ENCODE measurements at regions not wholly inside any gene's neighbourhood (a gene's known extent, or its start where the extent isn't known, plus 50 kb on each side); places are given as distances from the start of the nearest gene placed in this dataset.
"Not testable (repeated sequence)": the region's sequence is repeated elsewhere in the genome, so short reads cannot be mapped to it uniquely, and the experiment has no call there.

DNA sequence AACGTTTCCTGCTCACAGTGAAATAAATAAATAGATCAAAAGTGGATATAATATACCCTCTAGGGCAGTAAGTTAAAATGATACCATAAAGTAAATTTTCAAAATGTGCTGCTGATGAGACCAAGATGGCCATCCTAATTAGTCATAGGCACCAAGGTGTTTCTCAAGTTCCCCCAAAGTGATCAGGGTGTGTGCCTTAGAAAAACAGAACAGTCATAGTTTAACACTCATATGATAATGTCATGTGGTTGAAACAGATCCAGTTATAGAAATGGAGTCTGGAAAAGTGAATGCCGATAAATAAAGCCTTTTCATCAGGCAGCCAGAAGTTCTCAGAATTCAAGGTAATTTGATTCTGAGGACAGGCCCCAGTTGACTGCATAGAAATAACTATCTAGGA is 161.5 kb upstream of the CDKN2B start:
- no peak for DNase-seq

GRCh38 chr9:22170990-22171670 is 162.0 kb upstream of the CDKN2B start:
- no peak for DNase-seq

DNA sequence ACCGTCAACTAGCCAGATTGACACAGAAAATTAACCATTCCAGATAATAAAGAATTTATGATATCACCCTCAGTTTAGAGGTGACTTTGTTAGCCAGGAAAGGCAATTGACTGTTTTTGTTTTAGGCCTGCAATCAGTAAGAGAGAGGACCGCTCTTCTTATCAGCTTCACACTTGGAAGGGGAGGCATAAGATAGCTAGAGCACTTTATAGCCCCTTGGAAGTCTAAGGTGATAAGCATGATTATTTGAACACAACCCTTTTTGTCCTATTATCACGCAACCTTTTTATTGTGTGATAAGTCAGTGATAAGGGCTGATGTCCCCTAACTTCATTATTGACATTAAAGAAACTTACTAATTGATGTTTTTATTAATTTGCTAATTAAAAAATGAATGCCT is 162.6 kb upstream of the CDKN2B start:
- no peak for DNase-seq

DNA sequence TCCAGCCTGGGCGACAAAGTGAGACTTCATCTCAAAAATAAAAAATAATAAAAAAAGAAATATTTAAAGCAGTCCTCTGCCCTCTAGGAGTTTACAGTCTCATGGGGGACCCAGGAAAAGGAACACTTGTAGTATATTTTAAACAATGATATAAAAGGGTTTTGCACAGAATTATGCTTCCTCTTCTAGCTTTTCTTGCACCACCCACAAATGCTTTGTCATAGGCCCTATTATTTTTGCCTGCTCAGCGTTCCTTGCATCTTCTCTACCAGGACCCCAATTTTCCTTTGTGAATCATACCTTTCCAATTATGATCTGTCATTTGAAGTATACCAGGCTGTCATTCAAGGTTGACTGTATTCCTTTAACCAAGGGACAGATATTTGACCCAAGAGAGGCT is 164.8 kb upstream of the CDKN2B start:
- no peak for DNase-seq

DNA sequence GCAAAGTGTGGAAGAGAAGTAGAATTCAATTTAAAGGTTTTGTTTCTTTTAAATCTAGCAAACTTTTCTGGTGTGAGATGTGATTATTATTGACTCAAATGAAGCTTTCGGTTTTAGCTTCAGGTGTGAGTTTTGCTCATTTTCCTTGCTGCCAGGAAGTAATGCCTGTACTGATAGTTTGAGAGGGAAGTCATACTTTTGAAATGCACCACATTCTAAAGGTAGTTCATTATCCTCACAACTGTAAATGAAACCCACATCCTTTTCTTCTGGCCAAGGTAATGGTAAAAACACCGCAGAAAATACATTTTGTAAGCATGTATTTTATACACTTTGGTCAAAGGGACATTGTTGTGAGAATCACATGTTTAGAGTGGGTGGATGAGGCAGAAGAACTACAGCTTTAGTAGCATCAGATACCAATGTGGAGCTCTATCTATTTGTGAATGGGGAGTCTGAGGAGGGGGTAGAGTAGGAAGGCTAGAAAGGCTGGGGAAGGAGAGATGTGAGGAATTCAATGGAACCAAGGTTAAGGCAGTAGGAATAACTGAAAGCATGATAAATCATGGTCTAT is 167.0 kb upstream of the CDKN2B start:
- DNase-seq: no peak

GRCh38 chr9:22181021-22181420 is 171.9 kb upstream of the CDKN2B start:
- not testable (repeated sequence) for DNase-seq

GRCh38 chr9:22189471-22189870 is 180.4 kb upstream of the CDKN2B start:
- no peak for DNase-seq

DNA sequence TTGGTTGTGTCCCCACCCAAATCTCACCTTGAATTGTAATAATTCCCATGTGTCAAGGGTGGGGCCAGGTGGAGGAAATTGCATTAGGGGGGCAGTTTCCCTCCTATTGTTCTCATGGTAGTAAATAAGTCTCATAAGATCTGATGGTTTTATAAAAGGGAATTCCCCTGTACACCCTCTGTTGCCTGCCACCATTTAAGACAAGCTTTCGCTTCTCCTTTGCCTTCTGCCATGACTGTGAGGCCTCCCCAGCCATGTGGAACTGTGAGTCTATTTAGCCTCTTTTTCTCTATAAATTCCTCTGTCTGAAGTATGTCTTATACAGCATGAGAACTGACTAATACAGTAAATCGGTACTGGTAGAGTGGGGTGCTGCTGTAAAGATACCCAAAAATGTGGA is 187.9 kb upstream of the CDKN2B start:
- not testable (repeated sequence) for DNase-seq

DNA sequence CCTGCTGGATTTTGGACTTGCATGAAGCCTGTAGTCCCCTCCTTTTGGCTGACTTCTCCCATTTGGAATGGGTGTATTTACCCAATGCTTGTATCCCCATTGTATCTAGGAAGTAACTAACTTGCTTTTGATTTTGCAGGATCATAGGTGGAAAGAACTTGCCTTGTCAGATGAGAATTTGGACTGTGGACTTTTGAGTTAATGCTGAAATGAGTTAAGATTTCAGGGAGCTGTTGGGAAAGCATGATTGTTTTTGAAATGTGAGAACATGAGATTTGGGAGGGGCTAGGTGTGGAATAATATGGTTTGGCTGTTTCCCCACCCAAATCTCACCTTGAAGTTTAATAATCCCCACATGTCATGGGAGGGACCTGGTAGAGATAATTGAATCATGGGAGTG is 189.6 kb upstream of the CDKN2B start:
- no peak for DNase-seq

GRCh38 chr9:22201256-22201655 is 192.2 kb upstream of the CDKN2B start:
- no peak for DNase-seq

- DNase-seq: no peak
These were observed 194.4 kb upstream of the CDKN2B start for GRCh38 chr9:22203371-22204138.

DNA sequence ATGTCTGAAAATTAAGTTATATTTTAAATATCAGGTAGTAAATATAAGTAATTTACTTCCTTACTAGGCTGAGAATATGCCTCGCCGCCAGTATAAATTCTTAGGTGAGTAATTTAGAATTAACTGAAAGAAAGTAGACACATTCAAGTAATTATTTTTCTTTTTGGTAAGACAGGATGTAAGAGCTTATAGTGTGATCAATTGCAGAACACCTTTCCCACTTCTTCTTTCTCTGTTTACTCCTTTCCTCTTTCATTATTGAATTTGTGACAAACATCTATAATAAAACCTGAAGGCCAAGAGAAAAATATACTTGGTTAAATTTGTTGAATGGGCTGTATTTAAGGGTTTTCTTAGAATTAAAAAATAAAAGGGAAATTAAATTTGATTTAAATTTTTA is 195.1 kb upstream of the CDKN2B start:
- no peak for DNase-seq

DNA sequence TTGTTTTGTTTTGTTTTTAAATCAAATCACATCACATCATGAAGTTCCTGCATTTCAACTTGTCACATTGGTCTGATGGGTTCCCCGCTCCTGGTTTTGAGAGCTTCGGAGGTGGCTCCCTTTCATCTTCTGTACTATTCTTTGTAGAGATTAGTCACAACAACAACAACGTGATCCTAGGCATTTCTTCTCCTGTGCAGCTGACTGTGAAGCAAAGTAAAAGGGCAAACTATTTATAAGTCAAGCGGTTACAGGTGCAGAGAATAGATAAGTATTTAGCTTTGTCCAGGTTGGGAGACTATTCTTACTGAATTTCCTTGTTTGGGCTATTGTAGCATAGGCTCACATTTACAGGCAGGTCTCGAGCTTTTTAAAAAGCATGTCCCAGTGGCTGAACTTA is 197.7 kb upstream of the CDKN2B start:
- no peak for DNase-seq

GRCh38 chr9:22208846-22209585 is 199.9 kb upstream of the CDKN2B start:
- no peak for DNase-seq

GRCh38 chr9:22210262-22210661 is 201.2 kb upstream of the CDKN2B start:
- DNase-seq: no peak

DNA sequence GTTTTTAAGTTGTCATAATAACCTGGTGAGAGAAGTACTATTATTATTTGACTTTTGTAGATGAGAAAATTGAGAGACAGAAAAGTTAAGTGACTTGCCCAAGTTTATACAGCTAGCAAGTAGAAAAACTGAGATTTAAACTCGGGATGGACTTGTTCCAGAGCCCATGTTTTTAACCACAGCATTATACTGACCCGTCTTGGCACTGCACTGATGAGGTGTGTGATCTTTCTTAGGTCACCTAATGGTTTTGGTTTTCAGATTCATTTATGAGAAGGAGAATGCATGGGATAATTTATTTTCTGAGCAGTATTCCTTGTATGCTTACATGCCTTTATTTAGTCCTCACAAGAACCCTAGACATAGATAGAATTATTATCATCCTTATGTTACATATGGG is 201.8 kb upstream of the CDKN2B start:
- DNase-seq: no peak

GRCh38 chr9:22211588-22212360 is 202.7 kb upstream of the CDKN2B start:
- DNase-seq: no peak

GRCh38 chr9:22214021-22214420 is 204.9 kb upstream of the CDKN2B start:
- DNase-seq: no peak

DNA sequence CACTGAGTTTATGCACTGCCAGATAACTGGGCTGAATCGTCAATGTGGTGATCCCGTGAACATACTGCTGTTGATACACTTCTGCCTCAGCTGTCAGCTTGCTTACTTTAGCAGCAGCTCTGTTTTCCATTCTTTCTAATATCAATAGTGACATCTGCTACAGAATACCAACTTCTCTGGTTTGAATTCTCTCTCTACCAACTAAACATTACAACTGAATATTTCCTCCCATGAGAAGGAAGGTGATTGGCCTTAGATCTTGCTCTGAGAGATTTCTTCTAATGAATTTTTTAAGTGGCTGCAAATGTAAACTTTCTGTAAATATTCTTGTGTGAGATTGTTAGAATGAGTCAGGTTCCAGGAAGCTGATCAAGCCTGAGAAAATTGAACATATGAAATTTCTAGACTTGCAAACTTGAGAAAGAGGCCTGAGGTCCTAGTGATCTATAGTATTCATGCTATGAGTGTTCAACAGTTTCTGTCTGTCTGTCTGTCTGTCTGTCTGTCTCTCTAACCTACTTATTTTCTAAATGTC is 205.5 kb upstream of the CDKN2B start:
- no peak for DNase-seq

DNA sequence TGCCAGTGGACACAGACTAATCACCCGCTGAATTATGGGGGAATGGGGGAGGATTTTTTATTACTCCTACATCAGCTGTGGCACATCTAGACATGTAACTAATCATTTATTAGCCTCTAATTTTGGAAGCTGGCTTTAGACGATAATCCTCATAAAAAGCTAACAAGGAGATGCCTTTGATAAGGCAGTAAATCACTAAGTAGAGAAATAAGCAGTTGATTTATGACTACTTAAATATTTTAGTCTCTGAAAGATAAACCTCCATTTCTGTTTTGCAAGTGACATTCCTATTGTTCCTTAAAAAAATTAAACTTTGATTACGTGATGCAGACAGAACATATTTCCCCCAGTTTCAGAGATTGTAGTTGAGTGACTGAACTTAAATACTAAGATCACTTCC is 206.4 kb upstream of the CDKN2B start:
- DNase-seq: no peak

DNA sequence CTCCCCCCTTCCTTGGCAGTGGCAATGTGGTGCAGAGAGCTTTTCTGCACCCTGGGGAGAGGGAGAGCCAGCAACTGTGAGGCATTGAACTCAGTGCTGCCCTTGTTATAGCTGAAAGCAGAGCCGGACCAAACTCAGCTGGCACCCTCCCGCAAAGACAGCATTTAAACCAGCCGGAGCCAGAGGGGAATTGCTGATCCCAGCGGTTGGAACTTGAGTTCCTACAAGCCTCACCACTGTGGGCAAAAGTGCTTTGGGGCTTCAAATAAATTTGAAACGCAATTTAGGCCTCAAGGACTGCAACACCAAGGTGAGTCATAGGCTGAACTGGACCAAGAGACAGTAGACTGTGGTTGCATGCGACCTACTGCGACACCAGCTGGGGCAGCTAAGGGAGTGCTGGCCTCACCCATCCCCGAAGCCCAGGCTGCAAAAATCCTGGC is 207.6 kb upstream of the CDKN2B start:
- DNase-seq: no peak

- no peak for DNase-seq
These were observed 208.1 kb upstream of the CDKN2B start for GRCh38 chr9:22217254-22217653.

All from stimulated activated CD4-positive, alpha-beta T cell treated with anti-CD3 and anti-CD28 coated beads, Interleukin-1b, Interleukin-23, amount 100 ng/mL, for 48 hours (primary cell).